NCI-H446 treated with DMSO at 0.1 percent for 48 hours (cell line): ENCODE measurements at regions not wholly inside any gene's neighbourhood (a gene's known extent, or its start where the extent isn't known, plus 50 kb on each side); places are given as distances from the start of the nearest gene placed in this dataset.

Source experiments
- DNase-seq: peaks from one replicate; lab custom pipeline; 2025; lab: John Stamatoyannopoulos, UW

GRCh38 chr2:8046849-8047248 is 635.0 kb upstream of the ID2 start:
- no peak for DNase-seq

DNA sequence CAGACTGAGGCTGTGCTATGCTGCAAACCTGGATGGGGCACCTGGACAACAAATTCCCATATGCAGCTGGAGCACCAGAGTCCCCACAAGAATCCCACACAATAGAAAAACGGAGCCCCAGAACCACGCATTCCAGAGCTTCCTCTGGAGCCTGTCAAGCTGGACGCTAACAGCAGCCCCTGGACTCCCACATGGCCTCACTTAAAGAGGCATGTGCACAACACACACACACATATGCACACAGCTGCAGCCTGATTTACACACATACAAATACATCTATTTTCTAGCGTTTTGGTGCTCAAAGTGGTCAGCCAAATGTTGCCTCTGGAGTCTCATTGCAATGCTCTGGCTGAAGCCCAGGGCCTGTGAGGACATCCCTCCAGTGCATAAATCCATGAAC is 632.7 kb upstream of the ID2 start:
- DNase-seq: no peak

DNA sequence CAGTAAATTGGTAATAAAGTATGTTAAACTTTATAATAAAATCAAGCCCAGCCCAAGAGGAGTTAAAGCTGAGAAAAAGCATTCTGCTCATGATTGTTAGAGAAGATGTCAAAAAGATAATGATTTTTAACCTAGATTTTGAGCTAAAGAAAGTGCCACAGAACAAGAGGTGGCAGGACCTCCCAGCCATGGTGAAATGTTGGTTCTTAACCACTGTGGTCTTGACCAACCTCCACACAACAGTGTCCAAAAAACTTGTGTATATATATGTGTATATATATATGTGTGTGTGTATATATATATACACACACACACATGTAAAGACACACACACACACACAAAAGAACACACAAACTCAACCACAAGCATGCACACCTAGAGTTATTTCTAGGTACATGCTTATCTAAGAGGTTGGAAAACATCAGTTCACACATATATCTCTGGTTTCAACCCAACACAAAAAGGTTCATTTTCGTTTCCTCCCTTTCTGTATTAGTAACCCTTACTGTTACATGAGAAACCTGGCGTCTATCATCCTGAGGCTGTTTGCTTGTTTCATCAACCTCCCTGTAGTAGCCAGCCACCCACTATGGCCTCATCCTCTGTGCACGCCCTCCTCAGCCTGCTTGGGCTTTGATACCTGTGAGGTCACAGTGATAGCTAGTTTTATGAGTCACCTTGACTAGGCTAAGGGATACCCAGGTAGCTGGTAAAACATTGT is 631.8 kb upstream of the ID2 start:
- DNase-seq: no peak

DNA sequence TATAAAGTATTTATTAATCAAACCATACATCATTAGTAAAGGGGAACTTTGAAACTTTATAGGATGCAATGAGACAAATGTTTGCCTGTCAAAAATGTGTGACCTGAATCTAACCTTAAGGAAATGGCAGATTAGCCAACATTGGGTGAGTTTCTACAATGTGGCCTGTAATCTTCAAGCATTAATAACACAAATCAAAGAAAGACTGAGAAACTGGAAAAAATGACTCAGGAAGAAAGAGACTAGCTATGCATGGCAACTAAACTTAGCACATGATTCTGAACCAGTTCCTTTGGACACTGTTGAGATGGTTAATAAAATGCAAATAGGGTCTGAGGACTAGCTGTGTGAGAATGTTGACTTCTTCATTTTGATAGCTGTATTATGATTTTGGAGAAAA is 628.6 kb upstream of the ID2 start:
- DNase-seq: no peak

DNA sequence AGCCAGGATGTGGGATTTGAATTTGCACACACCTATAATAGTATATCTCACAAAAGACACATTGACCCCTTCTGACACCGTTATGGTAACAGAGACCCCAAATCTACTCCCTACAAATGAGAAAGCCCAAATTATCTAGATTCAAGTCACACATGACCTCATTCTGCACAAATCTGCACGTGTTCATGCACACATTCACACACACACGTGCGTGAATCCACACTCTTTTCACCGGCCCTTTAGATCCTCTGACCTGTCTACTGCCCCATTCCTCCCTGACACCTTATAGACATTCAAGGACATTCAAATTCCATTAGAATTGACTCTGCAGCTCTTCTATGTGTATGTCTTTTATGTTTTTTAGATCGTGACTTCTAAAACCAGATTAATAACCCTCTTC is 627.8 kb upstream of the ID2 start:
- DNase-seq: no peak

DNA sequence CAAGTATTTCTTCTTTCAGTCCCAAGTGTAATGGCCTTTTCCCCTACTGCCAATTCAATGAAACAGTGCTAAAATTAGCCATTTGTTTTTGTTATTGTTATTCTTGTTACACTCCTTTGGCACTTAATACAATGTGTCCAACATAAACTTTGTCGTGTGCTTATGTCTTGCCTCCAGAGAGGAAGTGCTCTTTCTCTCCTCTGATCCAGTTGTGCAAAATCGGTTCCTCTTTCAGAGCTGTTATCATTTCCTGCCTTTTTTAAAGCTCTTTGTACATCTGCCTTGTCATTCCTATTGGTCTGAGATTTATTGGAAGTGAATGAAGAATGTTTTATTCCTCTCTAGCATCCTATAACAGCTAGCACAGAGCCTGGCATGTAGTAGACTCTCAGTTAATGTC is 623.2 kb upstream of the ID2 start:
- no peak for DNase-seq

- no peak for DNase-seq
Measured at GRCh38 chr2:8059255-8059654, 622.6 kb upstream of the ID2 start.

DNA sequence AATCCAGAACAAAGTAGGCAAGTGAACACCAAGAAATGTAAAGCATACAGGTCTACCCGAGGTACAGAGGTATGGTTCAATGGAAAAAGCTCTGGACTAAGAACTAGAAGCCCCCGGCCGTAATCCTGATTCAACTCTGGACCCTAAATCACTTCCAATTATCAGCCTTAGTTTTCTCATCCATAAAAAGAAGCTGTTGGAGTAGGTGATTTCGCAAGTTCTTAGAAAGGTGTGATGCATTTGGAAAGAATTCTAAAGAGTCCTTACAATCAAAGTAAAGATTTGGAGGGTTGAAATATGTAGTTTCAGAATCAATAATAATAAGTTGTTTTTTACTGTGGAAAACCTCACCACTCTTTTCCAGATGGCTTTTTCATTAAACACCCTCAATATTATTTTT is 622.1 kb upstream of the ID2 start:
- no peak for DNase-seq

GRCh38 chr2:8061219-8061618 is 620.6 kb upstream of the ID2 start:
- no peak for DNase-seq

DNA sequence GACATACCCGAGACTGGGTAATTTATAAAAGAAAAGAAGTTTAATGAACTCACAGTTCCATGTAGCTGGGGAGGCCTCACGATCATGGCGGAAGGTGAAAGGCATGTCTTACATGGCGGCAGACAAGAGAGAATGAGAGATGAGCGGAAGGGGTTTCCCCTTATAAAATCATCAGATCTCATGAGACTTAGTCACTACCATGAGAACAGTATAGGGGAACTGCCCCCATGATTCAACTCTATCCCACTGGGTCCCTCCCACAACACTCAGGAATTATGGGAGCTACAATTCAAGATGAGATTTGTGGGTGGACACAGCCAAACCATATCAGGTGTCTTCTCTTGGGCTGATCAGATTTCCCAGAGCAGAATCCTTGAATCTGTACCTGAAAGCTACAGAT is 617.3 kb upstream of the ID2 start:
- DNase-seq: no peak

DNA sequence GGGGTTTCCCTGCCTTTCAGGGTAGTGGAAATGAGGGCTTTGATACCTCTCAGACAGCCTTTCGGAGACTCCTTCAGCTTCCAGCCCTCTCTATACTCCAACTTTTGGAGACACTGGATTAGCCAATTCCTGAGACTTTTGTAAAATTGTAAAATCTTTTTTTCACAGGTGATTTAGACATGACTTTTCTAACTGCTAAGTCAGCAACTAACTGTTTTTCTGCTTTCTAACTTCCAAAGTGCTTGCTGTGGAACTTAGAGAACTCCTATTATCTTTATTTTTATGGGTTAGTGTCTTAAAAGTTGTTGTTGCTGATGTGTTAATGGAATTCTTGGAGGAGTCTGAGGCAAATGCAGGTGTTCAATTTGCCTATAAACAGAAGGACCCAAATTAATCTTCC is 616.7 kb upstream of the ID2 start:
- no peak for DNase-seq

DNA sequence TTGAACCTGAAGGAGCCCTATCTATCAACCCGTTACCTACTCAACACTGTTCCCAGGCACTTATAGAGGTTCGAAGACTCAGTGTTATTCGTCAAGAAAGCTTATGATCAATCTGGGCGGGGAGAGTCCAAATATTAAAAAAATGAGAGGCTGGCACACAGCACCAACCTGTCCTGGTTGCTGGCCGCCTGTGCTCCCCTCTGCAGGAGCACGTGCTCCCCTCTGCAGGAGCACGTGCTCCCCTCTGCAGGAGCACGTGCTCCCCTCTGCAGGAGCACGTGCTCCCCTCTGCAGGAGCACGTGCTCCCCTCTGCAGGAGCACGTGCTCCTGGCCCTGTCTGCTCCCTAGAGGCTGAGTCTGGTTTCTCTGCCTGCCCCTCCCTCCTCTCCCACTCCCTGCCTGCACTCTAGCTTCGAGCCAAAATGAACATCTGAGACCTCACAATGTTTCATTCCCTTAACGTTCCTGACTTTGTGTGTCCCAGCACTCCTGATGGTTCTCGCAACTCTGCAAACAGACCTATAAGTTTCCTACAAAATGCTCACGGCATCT is 614.0 kb upstream of the ID2 start:
- DNase-seq: no peak

- DNase-seq: no peak
Measured at GRCh38 chr2:8072907-8073306, 608.9 kb upstream of the ID2 start.

DNA sequence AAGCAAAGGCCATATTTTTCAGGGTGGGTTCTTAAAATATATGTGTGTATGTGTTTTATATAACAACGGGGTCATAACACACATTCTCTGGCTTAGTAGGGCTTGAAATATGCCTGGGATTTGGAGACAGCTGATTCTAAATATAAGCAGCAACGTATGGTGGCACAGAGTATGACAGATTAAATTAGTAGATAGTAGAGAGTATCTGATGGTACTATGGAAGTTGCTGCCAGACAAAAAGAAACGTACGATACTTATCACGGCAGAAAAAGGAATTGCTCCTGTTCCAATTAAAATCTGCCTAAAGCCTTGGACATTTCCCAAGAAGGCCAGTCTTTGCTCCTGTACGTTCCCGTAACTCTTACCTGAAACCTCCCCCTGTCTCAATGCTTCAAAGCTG is 607.9 kb upstream of the ID2 start:
- no peak for DNase-seq

DNA sequence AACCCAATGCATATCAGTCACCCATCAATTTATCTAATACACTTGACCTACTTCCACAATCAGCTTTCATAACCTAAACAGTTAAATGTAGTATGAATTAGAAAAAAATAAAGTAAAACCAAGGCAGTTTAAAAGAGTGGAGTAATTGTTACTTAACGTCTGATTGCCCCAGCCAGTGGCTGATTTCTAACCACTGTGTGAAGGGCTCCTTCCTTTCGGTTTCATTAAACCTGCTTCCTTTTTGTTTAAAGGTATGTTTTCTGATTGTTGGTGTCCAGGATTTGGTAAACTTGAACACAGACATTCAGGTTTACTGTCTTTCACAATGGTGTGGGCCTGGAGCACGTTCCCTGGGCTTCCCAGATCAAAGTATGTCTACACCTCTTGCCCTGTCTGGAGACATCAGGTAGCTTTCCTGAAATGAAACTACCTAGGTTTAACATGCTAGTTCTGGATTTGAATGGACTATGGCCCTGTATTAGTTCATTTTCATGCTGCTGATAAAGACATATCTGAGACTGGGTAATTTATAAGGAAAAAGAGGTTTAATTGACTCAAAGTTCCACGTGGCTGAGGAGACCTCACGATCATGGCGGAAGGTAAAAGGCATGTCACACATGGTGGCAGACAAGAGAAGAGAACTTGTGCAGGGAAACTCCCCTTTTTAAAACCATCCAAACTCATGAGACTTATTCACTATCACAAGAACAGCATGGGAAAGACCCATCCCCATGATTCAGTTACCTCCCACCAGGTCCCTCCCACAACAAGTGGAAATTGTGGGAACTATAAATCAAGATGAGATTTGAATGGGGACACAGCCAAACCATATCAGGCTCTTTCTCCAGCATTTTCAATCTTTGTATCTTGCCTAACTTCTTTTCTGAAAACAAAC is 605.2 kb upstream of the ID2 start:
- no peak for DNase-seq

GRCh38 chr2:8078705-8079104 is 603.2 kb upstream of the ID2 start:
- no peak for DNase-seq

GRCh38 chr2:8080063-8080462 is 601.8 kb upstream of the ID2 start:
- no peak for DNase-seq

- no peak for DNase-seq
Measured at GRCh38 chr2:8081130-8081529, 600.7 kb upstream of the ID2 start.

DNA sequence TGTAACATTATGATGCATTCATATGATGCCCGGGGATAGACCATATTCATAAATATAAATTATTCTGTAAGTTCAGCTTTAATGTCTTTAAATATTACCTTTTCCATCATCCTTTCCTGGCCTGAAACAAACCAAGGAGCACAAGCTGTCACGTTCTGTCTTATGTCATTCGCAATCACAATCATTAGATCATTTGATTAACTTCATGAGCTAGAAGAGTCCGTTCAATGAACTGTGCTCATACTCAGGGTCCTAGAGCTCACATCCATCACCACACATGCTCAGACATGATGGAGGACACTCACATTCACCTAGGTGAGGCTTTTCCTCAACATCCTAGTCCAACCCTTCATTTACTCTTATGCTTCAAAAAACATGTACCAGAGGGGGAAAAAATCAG is 599.0 kb upstream of the ID2 start:
- no peak for DNase-seq

DNA sequence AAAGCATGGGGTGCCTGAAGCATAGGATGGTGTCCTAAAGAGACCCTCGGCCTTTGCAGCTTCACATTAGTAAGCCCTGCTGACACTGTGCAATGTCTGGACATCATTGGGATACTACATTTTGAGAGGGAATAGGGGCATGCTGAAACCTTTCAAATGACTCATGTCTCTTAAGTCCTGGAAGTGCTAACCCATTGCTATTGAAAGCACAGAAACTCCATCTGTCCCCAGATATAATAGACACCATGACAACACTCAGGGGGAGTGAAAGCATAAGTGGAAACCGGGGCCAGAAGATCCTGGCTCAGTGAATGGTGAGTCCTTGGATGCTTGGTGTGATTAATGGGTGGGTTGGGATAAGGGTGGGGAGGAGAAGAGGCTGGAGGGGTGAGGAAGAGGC is 595.5 kb upstream of the ID2 start:
- no peak for DNase-seq

DNA sequence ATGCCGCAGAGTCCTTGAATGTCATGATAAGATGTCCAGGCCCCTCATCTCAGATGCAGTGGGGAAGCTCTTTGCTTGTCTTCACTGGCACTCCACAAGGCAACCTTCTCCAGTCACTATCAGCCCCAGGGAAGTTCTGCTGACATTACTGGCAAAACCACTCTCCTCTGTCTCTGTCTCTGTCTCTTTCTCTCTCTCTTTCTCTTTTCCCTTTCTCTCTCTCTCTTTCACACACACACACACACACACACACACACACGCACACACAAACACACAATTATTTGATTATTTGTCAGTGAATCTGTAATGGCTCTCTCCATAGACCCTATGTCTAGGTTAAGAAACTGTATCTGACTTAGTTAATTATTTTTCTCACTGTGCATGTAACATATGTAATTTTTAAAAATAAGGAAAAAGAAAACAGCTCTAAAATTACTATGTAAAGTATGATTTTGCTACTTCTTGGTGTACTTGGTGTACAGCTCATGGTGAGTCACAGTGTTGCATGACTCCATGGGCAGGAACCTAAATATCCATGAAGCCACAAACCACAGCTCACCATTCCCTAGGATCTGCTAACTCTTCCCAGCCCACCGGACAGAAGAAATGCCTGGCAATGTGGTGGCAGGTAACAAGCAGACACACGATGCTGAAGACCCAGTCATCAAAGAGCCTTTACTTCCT is 594.9 kb upstream of the ID2 start:
- no peak for DNase-seq

GRCh38 chr2:8087480-8087840 is 594.4 kb upstream of the ID2 start:
- no peak for DNase-seq

DNA sequence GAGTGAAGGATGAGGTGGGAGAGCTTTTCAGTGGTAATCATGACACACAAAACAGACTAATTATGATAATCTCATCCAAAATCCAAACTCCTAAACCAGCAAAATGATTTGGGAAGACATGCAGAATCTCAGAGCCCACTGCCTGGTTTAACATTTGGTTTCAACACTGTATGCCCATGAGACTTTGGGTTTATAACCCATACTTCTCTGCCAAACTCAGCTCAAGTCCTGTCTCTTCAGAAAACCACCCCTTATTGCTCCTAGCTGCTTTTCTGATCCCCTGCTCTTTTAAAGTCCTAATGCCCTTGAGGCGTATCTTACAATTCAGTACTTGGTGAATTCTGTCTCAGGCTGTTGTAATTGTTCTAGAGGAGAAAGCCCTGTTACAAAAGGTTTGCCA is 593.0 kb upstream of the ID2 start:
- no peak for DNase-seq
